SK-N-SH treated with all-trans-retinoic acid at 6 μM for 48 hours (cell line): ENCODE measurements at regions not wholly inside any gene's neighbourhood (a gene's known extent, or its start where the extent isn't known, plus 50 kb on each side); places are given as distances from the start of the nearest gene placed in this dataset.

Source experiments
- ATAC-seq: fragments of 200-7000 bp; cut with Tn5 transposase; 3 replicates; pipeline ENCODE4 v1.9.1; 2020; ENCODE audit warnings: mild to moderate bottlenecking, moderate library complexity
- BACH2 ChIP-seq: fragments of 250-450 bp; sonication (Bioruptor Pico); IDR thresholded peaks from 2 replicates; pipeline ENCODE4 v1.9.0; 2021; ENCODE audit warnings: mild to moderate bottlenecking, borderline replicate concordance
- CREB5 ChIP-seq: fragments of 250-450 bp; sonication (Bioruptor Pico); IDR thresholded peaks from 2 replicates; pipeline ENCODE4 v1.5.1; 2020; ENCODE audit warnings: low read depth, mild to moderate bottlenecking, moderate library complexity
- CSDC2 ChIP-seq: fragments of 250-450 bp; sonication (Bioruptor Pico); IDR thresholded peaks from 2 replicates; pipeline ENCODE4 v1.5.0; 2020; ENCODE audit warnings: mild to moderate bottlenecking, moderate library complexity
- GLIS3 ChIP-seq: fragments of 250-450 bp; sonication (Bioruptor Pico); IDR thresholded peaks from 2 replicates; pipeline ENCODE4 v1.5.0; 2020; ENCODE audit warnings: mild to moderate bottlenecking, moderate library complexity
- OSR1 ChIP-seq: fragments of 250-450 bp; sonication (Bioruptor Pico); IDR thresholded peaks from 2 replicates; pipeline ENCODE4 v1.8.0; 2022; ENCODE audit warnings: moderate library complexity, mild to moderate bottlenecking, inconsistent platforms
- PATZ1 ChIP-seq: fragments of 250-450 bp; sonication (Bioruptor Pico); IDR thresholded peaks from 2 replicates; pipeline ENCODE4 v1.8.0; 2020; ENCODE audit warnings: mild to moderate bottlenecking, moderate library complexity, borderline replicate concordance
- PPARA ChIP-seq: fragments of 250-450 bp; sonication (Bioruptor Pico); IDR thresholded peaks from 2 replicates; pipeline ENCODE4 v1.5.0; 2020; ENCODE audit warnings: mild to moderate bottlenecking, borderline replicate concordance
- RARB ChIP-seq: fragments of 250-450 bp; sonication (Bioruptor Pico); IDR thresholded peaks from 2 replicates; pipeline ENCODE4 v1.8.0; 2021; ENCODE audit warnings: mild to moderate bottlenecking, moderate library complexity
- SNAI2 ChIP-seq: fragments of 250-450 bp; sonication (Bioruptor Pico); IDR thresholded peaks from 2 replicates; pipeline ENCODE4 v1.5.0; 2020; ENCODE audit warnings: mild to moderate bottlenecking, moderate library complexity
- TOX ChIP-seq: fragments of 250-450 bp; sonication (Bioruptor Pico); IDR thresholded peaks from 2 replicates; pipeline ENCODE4 v1.8.0; 2021; ENCODE audit warnings: mild to moderate bottlenecking, moderate library complexity, borderline replicate concordance
- TSHZ2 ChIP-seq: fragments of 250-450 bp; sonication (Bioruptor Pico); IDR thresholded peaks from 2 replicates; pipeline ENCODE4 v1.5.0; 2020; ENCODE audit warnings: mild to moderate bottlenecking, moderate library complexity
- ZC3H10 ChIP-seq: fragments of 250-450 bp; sonication (Bioruptor Pico); IDR thresholded peaks from 2 replicates; pipeline ENCODE4 v1.5.1; 2021; ENCODE audit warnings: mild to moderate bottlenecking, moderate library complexity
- ZFP3 ChIP-seq: fragments of 250-450 bp; sonication (Bioruptor Pico); IDR thresholded peaks from 2 replicates; pipeline ENCODE4 v1.5.0; 2020; ENCODE audit warnings: mild to moderate bottlenecking, moderate library complexity
- ZFP30 ChIP-seq: fragments of 450-650 bp; formaldehyde crosslinking; IDR thresholded peaks from 2 replicates; pipeline ENCODE4 v1.5.0; 2022; ENCODE audit warnings: mild to moderate bottlenecking, moderate library complexity
- ZNF565 ChIP-seq: fragments of 450-650 bp; formaldehyde crosslinking; conservative IDR thresholded peaks from 2 replicates; pipeline ENCODE4 v1.5.0; 2020; ENCODE audit warnings: low read depth, mild to moderate bottlenecking, moderate library complexity
- TF ChIP-seq, protein P1 (sequence below): fragments of 250-450 bp; sonication (Bioruptor Pico); IDR thresholded peaks from 2 replicates; pipeline ENCODE4 v1.8.0; 2021; ENCODE audit warnings: low read depth, mild to moderate bottlenecking, moderate library complexity, borderline replicate concordance

- TF ChIP-seq GLIS3 (CRISPR knock-in tag) (no peak), RARB (no peak), CREB5 (CRISPR knock-in tag) (no peak), BACH2 (CRISPR knock-in tag) (no peak), ZFP3 (no peak), TOX (CRISPR knock-in tag) (no peak), PPARA (CRISPR knock-in tag) (no peak), PATZ1 (no peak)
- ATAC-seq = no peak
Observed at GRCh38 chr9:38192731-38193265, 123.8 kb upstream of the SHB start.

DNA sequence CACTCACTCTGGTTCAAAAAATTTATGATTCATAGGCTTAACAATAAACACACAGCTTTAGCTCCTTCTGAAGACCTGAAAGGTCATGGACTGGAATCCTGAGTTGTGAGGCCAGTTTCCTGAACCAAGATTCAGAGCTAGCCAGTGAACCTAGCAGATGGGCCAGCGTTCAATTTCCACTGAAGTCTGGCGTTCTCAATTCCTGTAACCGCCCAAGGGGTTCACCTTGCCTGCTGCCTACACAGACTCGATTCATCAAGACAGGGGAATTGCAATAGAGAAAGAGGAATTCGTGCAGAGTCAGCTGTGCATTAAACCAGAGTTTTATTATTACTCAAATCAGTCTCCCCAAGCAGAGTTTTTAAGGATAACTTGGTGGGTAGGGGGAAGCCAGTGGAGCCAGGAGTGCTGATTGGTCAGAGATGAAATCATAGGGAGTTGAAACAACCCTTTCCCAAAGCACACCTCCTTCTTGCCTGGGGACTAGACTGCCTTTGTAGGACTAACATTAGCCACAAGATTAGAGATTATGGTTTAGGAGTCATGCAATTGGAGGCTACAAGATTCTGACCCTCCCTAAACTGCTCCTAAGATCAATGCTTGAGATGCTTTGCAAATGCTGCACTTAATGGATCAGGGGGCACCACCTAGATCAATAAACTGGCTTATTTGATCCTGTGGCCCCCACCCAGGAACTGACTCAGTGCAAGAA lies 117.5 kb upstream of the SHB start:
- no peak for ATAC-seq
- no peak for TF ChIP-seq CREB5 (CRISPR knock-in tag)

DNA sequence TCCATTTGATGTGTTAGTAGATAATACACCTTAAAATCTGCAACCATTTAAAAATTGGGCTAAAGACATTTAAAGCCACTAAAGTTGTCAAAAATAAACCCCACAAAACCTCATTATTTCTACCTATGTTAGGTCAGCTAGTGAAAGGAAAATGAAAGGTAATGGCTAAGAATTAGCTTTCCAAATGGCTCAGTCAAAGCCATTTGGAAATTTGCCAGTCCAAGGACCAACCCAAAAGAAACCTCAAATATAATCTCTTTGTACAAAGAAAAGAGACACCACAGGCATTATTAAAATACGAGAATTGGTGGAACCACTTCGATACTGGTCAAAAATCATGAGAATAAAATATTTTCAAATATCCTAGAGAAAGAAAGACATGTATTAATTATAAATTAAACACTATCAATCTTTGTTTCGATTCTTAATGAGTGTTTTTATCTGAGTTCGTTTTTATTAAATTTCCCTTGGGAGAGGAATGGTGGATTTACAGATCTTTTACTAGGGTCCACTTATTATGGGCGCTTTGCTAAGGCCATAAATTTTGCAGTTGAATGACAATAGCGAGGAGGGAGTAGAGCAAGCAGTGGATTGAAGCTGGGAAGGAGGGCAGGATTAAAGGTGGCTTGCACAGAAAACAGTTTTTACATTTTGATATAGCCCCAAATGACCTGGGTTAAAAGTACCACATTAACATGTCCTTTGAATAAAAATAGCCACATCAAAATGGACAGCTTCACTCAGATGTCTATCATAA lies 116.8 kb upstream of the SHB start:
- no peak for TF ChIP-seq PPARA (CRISPR knock-in tag)
- ATAC-seq = no peak

GRCh38 chr9:38183994-38184568 lies 115.1 kb upstream of the SHB start:
- ATAC-seq = no peak
- TF ChIP-seq TSHZ2 (CRISPR knock-in tag) = no peak
- TF ChIP-seq GLIS3 (CRISPR knock-in tag) = no peak
- no peak for TF ChIP-seq ZNF565 (CRISPR knock-in tag)
- TF ChIP-seq CSDC2 (CRISPR knock-in tag) = no peak
- TF ChIP-seq TOX (CRISPR knock-in tag) = no peak
- no peak for TF ChIP-seq SNAI2 (CRISPR knock-in tag)
- TF ChIP-seq OSR1 (CRISPR knock-in tag) = no peak
- no peak for TF ChIP-seq ZFP30 (CRISPR knock-in tag)
- no peak for TF ChIP-seq RARB
- TF ChIP-seq PPARA (CRISPR knock-in tag) = no peak
- TF ChIP-seq, protein P1, sequence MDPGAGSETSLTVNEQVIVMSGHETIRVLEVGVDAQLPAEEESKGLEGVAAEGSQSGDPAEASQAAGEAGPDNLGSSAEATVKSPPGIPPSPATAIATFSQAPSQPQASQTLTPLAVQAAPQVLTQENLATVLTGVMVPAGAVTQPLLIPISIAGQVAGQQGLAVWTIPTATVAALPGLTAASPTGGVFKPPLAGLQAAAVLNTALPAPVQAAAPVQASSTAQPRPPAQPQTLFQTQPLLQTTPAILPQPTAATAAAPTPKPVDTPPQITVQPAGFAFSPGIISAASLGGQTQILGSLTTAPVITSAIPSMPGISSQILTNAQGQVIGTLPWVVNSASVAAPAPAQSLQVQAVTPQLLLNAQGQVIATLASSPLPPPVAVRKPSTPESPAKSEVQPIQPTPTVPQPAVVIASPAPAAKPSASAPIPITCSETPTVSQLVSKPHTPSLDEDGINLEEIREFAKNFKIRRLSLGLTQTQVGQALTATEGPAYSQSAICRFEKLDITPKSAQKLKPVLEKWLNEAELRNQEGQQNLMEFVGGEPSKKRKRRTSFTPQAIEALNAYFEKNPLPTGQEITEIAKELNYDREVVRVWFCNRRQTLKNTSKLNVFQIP (CRISPR knock-in tag) = no peak
- no peak for TF ChIP-seq PATZ1
- TF ChIP-seq ZC3H10 (CRISPR knock-in tag) = no peak
